Ecto neural progenitor cell (in vitro differentiated cells): ENCODE measurements at regions not wholly inside any gene's neighbourhood (a gene's known extent, or its start where the extent isn't known, plus 50 kb on each side); places are given as distances from the start of the nearest gene placed in this dataset.

ENCODE experiments used
- DNase-seq: peaks from one replicate; pipeline ENCODE4 v3.0.0-alpha.2; 2018; ENCODE audit warnings: low spot score

DNA sequence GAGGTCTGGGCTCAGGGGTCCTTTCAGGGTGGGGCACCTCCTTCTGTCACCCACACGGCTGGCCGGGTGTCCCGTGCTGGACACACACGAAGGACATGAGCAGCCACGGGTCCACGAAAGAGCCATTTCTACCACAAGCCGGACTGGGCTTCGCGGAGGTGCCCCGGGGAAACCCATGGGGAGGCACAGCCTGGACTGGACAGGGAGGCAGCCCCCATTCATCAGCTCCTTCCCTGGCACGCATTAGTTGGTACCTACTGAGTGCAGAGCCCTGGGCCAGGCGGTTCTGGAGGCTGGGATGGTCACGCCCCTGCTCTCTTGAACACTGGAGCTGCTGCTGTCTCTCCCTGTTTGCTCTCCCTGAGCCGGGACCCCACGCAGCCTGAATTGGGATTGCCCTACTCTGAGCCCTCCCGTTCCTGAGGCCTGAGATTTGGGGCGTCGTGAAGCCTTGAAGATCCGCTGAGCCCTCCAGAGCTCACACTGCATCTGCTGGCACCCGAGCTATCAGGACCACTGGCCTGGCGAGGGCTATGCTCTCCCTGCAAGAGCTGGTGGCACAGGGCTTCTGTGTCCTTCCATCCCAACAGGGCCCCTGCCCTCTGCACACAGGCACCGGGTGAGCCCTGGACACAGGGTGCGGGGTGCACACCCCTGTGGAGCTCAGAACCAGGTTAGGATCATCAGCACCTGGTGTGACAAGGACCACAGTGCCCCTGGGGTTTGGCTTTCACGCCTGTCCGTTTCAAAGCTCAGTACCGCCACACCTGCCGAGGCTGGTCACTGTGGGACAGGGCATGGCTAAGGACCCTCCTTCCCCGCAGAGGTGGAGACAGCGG is 84.6 kb downstream of the MYEOV start:
- no peak for DNase-seq

DNA sequence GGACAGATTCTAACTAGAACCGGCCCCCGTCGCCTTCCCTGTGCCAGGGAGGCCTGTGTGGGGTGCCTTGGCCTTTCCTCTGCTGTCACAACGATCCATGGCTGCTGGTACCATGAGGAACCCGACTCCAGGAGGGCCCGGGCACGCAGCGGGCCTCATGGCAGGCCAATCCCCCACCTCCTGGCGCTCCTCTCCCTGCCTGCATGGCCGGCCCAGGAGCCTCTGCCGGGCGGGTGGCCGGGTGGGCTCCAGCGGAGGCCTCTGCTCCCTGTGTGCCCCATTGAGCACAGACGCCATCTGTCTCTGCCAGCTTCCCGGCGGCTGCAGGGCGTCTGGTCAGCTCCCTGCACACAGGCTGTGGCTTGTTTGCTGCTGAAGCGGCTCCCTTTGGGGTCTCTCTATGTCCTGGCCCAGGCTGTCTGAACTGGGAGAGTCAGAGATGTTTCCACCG is 86.5 kb downstream of the MYEOV start:
- DNase-seq = no peak

DNA sequence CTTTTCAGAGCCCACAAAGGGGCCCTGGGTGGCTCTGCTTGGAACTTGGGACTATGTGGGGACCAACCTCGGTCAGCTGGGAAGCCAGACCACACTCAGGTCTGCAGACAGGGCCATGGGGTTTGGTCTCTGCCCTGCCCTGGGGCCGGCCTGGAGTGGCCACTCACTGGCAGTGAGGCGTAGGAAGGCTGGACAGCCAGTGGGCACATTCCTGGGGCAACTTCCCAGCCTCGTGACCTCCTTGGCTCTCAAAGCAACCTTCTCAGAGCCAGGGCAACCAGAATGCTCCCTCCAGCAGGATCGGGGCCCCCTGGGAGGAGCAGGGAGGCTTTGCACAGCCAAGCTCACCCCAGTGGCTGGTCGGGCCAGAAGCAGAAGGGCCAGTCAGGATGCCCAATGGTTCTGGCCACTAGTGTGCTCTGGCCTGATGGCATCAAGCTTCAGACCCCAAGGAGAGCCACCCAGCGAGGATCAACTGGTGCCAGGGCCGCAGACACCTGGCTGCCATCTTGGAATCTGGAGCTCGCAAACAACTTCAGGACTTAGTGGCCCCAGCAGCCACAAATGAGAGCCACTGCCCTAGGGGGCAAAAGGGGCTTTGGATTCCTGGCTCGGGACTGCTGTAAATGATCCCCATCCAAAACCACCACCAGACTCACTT is 87.1 kb downstream of the MYEOV start:
- no peak for DNase-seq

DNA sequence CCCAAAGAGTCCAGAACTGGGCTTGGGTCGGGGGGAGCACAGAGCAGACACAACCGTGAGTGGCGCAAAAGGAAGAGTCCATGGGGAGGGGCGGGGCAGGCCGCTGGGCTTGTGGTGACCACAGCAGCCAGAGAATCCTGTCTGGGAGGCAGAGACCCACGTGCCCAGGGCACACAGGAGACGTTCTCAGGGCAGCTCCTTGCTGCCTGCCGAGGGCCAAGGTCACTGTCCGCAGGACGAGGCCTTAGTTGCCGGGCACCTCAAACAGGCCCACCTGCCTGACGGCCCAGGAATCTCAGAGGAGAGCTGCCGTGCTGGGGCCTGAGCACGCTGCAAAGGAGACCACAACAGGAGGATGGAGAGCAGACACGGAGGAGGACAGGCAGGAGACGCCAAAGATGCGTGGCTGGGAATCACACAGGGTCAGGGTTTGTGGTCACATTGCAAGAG is 87.8 kb downstream of the MYEOV start:
- DNase-seq = no peak

- no peak for DNase-seq
Observed at GRCh38 chr11:69382131-69383128, 88.5 kb downstream of the MYEOV start.

- DNase-seq = no peak
Observed at GRCh38 chr11:69383372-69384250, 89.7 kb downstream of the MYEOV start.

GRCh38 chr11:69384251-69385143 is 90.5 kb downstream of the MYEOV start:
- DNase-seq = no peak

DNA sequence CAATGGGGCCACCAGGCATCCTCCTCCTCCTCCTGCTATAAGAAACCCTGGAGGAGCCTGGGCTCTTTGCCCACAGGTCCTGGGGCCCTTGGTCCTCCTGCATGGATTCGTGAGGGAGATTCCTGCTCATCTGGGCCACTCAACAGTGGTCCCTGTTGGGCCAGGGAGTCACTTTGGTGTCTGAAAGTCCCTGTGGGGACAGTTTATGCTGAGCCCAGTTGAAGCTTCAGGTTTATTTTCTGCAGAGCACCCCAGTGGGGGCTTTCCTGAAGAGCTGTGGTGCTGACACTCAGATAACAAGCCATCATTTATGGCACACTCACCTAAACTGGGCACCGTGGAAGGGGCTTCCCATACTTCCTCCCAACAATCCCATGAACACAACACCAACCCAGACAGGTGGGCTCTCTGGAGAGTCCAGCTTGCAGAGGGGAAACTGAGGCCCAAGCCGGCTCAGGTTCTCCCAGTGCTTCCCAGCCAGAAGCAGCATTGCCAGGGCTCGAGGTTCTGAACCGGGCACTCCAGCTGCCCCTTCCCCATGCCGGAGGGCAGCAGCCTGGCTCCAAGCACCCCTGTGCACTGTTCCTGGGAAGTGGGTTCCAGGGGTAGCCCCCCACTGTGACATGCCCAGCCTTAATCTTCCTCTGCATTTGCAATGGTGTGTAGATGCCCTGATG is 91.3 kb downstream of the MYEOV start:
- DNase-seq = no peak

GRCh38 chr11:69385832-69386427 is 92.0 kb downstream of the MYEOV start:
- DNase-seq = no peak

- no peak for DNase-seq
Observed at GRCh38 chr11:69386594-69387408, 92.8 kb downstream of the MYEOV start.

GRCh38 chr11:69387409-69387885 is 93.5 kb downstream of the MYEOV start:
- DNase-seq = no peak

DNA sequence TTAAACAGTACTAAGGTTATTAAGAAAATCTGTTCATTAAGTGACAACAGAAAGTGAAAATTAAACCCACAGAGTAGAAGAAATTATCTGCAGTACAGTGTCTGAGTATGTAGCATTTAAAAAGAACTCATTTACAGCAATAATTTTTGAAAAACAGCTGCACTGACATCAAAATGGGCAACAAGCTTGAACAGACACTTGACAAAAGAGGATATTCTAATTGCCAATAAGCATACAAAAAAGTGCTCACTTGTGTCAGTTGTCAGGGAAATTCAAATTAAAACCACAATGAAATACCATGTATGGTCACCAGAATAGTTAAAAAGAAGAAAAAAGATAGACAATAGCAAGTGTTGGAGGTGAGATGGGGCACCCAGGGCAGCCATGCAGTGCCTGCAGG is 93.3 kb upstream of the LINC01488 start:
- DNase-seq = no peak

GRCh38 chr11:69388661-69389060 is 92.8 kb upstream of the LINC01488 start:
- DNase-seq = no peak

DNA sequence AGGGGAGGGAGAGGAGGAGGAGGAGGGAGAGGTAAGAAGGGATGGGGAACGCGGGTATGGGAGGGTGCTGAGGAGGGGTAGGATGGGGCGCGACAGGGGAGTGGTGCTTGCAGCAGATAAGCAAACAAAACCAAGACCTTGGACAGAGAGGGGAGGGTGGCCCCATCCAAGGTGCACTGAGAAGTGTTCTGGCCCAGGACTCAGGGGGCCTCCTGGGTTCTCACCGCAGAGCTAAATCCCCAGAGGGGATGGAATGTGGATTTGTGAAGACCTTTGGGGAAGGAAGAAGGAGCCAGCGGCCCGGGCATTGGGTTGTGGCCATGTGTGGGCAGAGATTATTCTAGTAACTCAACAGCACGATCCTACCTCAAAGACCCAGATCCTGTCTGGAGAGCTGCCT is 90.9 kb upstream of the LINC01488 start:
- DNase-seq = no peak

- DNase-seq = no peak
Observed at GRCh38 chr11:69391192-69392103, 90.0 kb upstream of the LINC01488 start.

DNA sequence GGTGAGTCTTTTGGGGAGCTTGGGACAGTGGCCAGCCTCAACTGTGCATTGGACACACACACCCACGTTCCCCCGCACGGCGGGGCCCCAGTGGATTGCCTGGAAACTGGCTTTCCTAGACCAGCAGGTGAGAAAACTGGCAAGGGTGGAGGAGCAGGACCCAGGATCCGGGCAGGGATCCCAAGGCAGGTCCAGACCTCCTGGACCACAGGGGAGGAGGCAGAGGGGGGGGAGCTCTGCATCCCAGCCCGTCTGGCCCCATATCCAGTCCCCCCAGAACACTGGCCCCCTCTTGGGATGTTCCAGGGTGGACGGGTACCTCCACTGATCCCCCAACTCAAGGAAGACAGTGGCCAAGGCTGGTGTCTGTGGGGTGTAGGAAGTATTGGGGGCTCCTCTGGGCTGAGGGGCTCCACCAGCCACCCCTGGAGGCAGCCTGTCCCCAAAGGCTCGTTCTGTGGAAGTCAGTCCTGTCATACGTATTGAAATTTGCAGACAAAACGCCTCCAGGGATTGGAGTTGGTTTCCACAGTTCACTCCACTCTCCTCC is 89.3 kb upstream of the LINC01488 start:
- DNase-seq = no peak
